Colonic mucosa (tissue), 4 donors: ENCODE measurements at regions not wholly inside any gene's neighbourhood (a gene's known extent, or its start where the extent isn't known, plus 50 kb on each side); places are given as distances from the start of the nearest gene placed in this dataset.

Experiments
- DNase-seq: peaks from one replicate; pipeline ENCODE4 v3.0.0-alpha.2; 2020
- H3K27ac ChIP-seq: fragments of 200-600 bp; one replicate; pipeline ENCODE4 v1.8.0; 2021
- H3K27me3 ChIP-seq: fragments of 200-600 bp; one replicate; pipeline ENCODE4 v1.8.0; 2021
- H3K36me3 ChIP-seq: fragments of 200-600 bp; one replicate; pipeline ENCODE4 v1.8.0; 2021
- H3K4me1 ChIP-seq: fragments of 200-600 bp; one replicate; pipeline ENCODE4 v1.8.0; 2021; ENCODE audit warnings: mild to moderate bottlenecking
- H3K4me3 ChIP-seq: fragments of 200-600 bp; one replicate; pipeline ENCODE4 v1.8.0; 2021
- H3K9ac ChIP-seq, 2 donors: one replicate each; pipeline ENCODE4 v1.7.0; 2013; ENCODE audit warnings: control low read depth in 2 of 2, low read depth in 2 of 2, low read length in 2 of 2
- H3K9me3 ChIP-seq: fragments of 200-600 bp; one replicate; pipeline ENCODE4 v1.8.0; 2021
- intact Hi-C: fragments of 100-400 bp; cut with DNase I; formaldehyde crosslinking; loops from one replicate; pipeline ENCODE4 v1.14.1; 2022
- TF ChIP-seq, protein P1 (sequence below): fragments of 200-600 bp; IDR thresholded peaks from one replicate; pipeline ENCODE4 v1.8.0; 2022; ENCODE audit warnings: antibody characterized with exemption, mild to moderate bottlenecking
- donor health status: healthy.
- donor health status: DM: no; HTN: no; CAD: no.
- donor health status: DM: no; HTN: no; CAD: no.

DNA sequence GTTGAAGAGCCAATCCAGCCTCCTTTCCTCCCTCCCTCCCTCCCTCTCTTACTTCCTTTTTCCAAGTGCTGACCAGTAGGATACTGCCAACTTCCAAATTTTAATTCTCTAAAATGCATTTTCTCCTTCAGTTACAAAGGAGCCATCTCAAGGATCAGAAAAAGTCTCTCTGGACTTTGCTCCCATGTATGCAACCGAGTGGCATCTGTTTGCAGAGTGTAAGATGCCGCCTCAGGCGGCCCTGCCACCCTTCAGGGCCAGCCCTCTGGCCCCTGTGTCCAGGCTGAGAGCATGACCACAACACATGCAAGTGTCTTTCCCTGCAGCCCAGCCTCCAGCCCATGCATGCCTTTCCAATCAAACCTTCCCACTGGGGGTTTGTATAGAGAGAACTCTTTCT is 205.3 kb upstream of the RAB4A start:
- Histone ChIP-seq H3K9me3 (no peaks in the 10 kb centered on the region), H3K36me3 (no peaks in the 10 kb centered on the region), H3K27me3 (no peaks in the 10 kb centered on the region), H3K4me3 (no peak overlapping the region), H3K27ac (no peak overlapping the region), H3K9ac (no peak overlapping the region), H3K4me1 (no peaks in the 10 kb centered on the region)
- no peak for DNase-seq
- TF ChIP-seq, protein P1, sequence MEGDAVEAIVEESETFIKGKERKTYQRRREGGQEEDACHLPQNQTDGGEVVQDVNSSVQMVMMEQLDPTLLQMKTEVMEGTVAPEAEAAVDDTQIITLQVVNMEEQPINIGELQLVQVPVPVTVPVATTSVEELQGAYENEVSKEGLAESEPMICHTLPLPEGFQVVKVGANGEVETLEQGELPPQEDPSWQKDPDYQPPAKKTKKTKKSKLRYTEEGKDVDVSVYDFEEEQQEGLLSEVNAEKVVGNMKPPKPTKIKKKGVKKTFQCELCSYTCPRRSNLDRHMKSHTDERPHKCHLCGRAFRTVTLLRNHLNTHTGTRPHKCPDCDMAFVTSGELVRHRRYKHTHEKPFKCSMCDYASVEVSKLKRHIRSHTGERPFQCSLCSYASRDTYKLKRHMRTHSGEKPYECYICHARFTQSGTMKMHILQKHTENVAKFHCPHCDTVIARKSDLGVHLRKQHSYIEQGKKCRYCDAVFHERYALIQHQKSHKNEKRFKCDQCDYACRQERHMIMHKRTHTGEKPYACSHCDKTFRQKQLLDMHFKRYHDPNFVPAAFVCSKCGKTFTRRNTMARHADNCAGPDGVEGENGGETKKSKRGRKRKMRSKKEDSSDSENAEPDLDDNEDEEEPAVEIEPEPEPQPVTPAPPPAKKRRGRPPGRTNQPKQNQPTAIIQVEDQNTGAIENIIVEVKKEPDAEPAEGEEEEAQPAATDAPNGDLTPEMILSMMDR = no peak
- intact Hi-C loops = no loop called here

DNA sequence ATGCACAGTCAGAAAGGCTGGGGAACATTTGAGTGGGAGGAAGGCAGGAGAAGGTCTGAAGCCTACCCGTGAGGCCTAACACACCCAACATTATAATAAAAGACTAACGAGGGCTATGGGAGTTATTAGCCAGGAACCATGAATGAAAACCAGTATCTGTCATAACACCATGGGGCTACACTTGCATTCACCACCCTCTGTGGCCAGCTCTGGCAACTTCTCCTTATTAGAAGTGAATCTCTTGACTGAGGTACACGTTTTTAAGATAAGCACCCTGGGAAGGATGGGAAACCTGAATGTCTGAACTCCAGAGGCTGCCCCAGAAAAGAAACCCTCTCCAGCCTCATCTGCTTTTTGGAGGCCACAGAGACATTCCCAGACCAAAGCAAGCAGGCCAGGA is 204.3 kb upstream of the RAB4A start:
- no peak for DNase-seq
- intact Hi-C loops = no loop called here
- Histone ChIP-seq H3K27me3 (no peaks in the 10 kb centered on the region), H3K4me1 (no peaks in the 10 kb centered on the region), H3K27ac (no peak overlapping the region), H3K9me3 (no peaks in the 10 kb centered on the region), H3K36me3 (no peaks in the 10 kb centered on the region), H3K9ac (no peak overlapping the region), H3K4me3 (no peak overlapping the region)
- TF ChIP-seq, protein P1 = no peak

DNA sequence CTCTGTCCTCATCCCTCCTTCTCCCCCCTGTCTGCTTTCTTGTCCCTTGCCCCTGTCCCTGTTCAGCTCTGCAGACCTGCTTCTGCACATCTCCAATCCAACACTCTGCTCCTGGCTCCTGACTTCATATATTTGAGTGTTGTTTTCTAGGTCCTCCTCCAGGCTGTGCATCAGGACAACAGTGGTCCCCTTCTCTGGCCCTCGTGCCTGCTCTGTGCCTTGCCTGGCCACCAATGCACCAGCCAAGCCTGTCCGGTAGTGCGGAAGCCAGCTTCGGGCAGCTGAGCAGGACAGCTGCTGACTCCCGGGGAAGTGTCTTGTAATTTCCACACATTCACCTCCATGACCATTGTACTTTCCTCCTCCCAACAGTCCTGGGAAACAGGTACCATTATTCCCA is 203.4 kb upstream of the RAB4A start:
- Histone ChIP-seq H3K4me1 (no peaks in the 10 kb centered on the region), H3K9me3 (no peaks in the 10 kb centered on the region), H3K27ac (no peak overlapping the region), H3K27me3 (no peaks in the 10 kb centered on the region), H3K9ac (no peak overlapping the region), H3K36me3 (no peaks in the 10 kb centered on the region), H3K4me3 (no peak overlapping the region)
- DNase-seq = no peak
- intact Hi-C loops = no loop called here
- TF ChIP-seq, protein P1 = no peak

DNA sequence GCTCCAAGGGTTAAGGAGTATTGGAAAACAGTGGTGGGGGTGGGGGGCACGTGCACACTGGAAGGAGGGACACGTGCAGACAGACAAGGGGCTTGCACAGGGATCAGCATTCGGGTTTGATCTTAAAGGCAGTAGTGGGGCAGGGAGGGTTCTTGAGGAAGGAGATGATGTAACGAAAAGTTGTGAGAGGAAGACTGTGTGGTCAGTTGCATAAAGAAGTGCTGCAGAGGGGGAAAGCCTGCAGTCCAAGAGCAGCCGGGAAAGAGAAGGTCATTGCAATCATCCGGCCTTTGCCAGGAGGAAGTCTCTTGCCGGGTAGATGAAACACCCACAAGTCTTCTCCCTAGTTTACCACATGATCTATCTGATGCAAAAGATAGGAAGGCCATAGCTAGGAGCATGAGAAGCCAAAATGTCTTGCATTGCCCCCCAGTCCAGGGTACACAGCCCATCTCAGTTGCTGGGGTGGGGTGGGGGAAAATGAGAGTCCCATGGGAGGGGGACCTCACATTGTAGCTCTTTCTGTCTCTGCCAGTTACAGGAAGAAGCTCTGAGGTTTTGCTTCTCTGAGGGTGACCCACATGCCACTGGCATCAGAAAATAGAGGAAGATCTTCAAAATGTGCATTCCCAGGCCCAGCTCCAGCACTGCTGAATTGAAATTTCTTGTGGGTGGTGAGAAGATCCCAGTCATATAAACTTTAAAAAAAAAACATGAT is 202.5 kb upstream of the RAB4A start:
- Histone ChIP-seq H3K27me3 (no peaks in the 10 kb centered on the region), H3K4me1 (no peaks in the 10 kb centered on the region), H3K9me3 (no peaks in the 10 kb centered on the region), H3K27ac (no peak overlapping the region), H3K9ac (no peak overlapping the region), H3K4me3 (no peak overlapping the region), H3K36me3 (no peaks in the 10 kb centered on the region)
- no peak for DNase-seq
- TF ChIP-seq, protein P1 = no peak
- intact Hi-C loops = no loop called here

DNA sequence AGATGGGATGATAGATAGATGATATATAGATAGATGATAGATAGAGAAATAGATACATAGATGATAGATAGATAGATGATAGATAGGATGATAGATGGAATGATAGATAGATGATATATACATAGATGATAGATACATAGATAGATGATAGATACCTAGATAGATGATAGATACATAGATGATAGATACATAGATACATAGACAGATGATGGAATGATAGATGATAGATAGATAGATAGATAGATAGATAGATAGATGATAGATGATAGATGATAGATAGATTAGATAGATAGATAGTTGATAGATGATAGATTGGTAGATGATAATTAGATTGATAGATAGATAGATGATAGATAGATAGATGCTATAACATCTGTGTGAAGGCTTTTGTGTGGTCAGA is 201.7 kb upstream of the RAB4A start:
- no peak for DNase-seq
- intact Hi-C loops = no loop called here
- TF ChIP-seq, protein P1 = no peak
- no peak overlapping the region for H3K27ac ChIP-seq
- H3K27me3 ChIP-seq = no peaks in the 10 kb centered on the region
- no peak overlapping the region for H3K9ac ChIP-seq
- no peaks in the 10 kb centered on the region for H3K36me3 ChIP-seq
- no peaks in the 10 kb centered on the region for H3K4me1 ChIP-seq
- H3K9me3 ChIP-seq = no peaks in the 10 kb centered on the region
- H3K4me3 ChIP-seq = no peak overlapping the region
